DMS 273 (cell line): ENCODE measurements at regions not wholly inside any gene's neighbourhood (a gene's known extent, or its start where the extent isn't known, plus 50 kb on each side); places are given as distances from the start of the nearest gene placed in this dataset.

Source experiments
- DNase-seq: peaks from one replicate; lab custom pipeline; 2025; ENCODE audit not compliant: unreplicated experiment; lab: John Stamatoyannopoulos, UW

DNA sequence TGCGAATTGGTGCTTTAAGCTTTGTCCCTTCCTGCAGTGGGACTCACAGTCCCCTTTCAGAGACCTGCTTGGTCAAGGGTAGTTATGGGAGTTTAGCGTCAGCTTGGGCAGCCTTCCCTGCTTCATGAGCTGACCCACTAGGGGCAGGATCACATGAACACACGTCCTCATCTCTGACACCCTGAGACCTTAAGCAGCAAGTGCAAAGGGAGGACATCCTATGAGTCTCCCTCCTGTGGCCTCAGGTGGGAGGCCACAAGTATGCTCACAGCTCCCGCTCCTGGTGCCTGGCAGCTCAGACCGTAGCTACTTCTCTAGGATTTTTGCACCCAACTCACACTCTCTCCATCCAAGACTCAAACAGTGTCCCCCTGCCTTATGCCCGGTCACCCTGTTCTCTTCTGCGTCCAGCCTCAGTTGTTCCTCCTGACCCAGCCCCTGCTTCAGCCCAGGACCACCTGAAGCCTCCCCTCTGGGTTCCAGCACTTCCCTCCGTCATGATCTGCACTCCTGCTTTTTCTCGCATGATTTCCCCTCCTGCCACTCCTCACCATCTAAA, 136.6 kb upstream of the FAM20C start:
- no peak for DNase-seq

DNA sequence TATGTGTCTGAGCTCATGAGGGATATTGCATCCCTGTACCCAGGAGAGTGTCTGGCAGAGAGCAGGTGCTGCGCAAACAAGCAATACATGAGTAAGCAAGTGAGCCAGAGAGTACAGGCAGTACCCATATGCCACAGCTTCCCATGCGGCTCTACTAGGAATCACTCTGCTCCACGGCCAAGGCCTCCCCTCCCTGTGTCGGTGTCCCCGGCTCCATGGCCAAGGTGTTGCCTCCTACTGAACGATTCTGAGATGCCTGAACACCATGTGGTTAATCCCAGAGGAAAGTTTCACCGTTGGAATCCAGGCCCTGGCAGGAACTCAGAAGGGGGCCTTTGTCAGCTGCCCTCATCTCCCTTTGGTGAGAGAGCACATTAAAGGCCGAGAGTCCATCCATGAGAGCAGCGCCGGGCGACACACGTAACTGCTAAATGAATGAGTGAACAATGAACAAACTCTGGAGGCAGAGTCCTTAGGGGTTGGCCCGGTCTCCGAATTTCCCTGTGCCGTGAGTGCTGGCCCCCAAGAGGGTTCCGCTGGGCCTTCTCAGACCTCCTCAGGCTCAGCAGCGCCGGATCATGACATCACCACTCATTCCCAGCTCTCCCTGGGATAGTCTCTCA, 136.0 kb upstream of the FAM20C start:
- no peak for DNase-seq

GRCh38 chr7:57071-57470, 135.3 kb upstream of the FAM20C start:
- DNase-seq = no peak

GRCh38 chr7:57482-58255, 134.7 kb upstream of the FAM20C start:
- no peak for DNase-seq

- DNase-seq = no peak
Measured at GRCh38 chr7:58316-58715, 134.1 kb upstream of the FAM20C start.

DNA sequence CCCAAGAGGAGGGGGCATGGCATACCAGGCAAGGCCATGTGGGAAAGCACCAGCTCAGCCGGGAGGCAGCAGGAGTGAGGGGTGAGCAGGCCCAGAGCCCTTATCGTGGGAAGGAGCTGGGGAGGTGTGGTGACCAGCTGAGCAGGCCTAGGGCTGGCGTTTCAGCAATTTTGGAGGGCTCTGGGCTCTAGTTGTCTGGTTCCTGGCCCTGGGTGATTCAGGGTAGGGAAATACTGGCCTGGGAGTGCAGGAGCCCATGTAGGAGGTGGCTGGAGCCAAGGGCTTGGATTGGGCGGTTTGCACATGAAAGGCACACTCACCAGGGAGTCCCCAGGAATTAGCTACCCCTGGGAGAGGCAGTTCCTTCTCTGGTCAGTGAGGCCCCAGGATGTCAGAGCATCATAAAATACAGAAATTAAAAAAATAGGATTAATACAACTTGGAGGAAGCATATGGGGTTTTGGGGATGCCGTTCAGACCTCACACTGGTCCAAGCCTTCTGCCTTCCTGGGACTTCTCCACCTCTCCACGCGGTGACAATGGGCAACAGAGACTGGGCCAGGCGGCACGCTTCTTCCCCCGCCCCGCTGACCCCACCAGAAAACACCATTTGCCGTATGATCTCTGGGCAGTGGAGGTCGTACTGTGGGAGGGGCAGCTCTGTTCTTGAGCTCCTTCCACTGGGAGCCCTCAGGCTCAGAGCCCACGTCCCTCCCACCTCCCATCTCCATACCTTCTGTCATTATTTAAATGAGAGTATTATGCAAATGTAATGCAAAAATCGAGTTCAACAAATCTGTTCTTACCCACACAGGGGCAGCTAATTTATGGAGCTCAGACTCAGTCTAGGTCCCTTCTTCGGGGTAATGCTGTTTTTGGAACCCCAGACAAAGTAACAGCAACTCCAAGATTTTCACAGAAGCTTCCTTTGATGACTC, 133.0 kb upstream of the FAM20C start:
- peak; percentile 49 for DNase-seq

DNA sequence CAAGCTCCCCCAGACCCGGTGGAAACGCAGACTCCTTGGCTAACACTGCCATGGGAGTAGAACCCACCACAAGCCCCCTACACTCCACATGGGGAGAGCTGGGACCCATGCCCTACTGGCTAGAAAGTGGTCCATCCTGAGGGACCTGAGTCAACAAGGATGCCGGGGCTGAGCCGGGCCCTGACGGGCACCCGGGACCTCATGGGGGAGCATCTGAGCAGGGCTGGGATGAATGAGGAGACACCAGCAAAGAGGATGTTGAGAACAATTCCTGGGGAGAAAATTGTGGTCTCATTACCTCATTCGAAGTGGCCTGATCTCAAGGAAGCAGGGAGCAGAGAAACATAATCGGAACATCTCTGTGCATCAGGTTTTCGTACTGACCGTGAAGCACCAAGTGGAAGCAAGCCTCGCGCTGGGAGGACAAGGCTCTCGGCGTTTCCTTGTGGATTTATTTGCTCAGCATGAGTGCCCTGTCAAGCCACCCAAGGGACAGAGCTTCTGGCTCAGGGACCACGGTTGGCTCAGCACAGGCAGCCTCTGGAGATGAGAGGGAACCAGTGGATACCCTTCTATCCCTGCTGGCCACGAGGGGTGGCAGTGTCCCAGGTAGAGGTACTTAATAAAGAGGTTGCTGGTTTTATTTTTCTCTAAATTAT, 132.2 kb upstream of the FAM20C start:
- DNase-seq = no peak

DNA sequence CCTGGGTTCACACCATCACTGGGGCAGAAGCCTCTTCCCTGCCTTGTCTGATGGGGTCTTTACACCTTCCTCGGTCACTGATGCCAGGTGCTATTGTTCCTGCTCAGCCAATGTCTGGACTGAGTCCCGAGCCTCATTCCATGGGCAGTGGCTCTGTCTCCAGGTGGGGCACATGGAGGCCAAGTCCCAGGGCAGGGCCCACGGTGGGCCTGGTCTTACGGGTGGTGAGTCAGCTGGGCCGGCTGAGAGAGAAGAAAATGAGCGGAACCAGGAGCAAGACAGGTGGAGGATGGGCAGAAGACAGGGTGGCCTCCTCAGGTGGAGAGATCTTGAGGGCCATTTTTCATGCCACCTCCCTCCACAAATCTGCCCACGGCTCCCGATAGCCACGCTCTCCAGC, 131.7 kb upstream of the FAM20C start:
- DNase-seq = no peak

GRCh38 chr7:61111-61510, 131.3 kb upstream of the FAM20C start:
- DNase-seq = no peak

GRCh38 chr7:61576-62360, 130.6 kb upstream of the FAM20C start:
- no peak for DNase-seq

DNA sequence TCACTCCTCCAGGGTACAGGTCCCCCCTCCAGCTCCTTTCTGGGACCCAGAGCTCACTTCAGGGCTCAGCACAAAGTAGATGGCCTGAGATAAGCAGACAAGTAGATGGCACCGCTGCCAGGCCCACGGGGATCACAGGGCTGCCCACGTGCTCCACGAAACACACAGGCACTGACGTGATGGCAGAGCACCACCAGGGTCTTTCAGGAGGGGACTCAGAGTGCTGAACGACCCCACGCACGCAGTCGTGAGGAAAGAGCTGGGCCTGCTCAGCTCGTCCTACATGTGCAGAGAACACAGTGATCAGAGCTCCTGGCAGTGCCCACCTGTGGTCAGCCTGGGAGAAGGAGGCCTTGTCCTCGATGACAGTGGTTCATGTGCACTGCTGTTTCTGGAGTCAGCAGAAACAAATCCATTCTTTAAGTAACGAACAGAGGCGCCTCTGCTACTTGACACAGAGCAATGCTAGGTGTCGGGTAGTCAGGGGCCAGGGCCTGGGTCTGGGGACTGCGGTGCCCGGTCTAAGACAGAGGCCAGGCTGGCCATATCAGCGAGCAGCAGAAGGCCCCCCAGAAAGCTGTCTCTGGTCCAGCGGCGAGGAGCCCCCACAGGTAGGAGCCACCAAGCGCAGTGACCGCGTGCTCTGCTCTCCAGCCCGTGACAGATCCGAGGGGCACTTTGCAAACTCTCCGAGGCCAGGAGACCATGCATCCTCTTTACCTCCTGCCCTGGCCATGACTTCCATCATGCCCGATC, 129.8 kb upstream of the FAM20C start:
- no peak for DNase-seq

- no peak for DNase-seq
Measured at GRCh38 chr7:63117-63480, 129.3 kb upstream of the FAM20C start.

DNA sequence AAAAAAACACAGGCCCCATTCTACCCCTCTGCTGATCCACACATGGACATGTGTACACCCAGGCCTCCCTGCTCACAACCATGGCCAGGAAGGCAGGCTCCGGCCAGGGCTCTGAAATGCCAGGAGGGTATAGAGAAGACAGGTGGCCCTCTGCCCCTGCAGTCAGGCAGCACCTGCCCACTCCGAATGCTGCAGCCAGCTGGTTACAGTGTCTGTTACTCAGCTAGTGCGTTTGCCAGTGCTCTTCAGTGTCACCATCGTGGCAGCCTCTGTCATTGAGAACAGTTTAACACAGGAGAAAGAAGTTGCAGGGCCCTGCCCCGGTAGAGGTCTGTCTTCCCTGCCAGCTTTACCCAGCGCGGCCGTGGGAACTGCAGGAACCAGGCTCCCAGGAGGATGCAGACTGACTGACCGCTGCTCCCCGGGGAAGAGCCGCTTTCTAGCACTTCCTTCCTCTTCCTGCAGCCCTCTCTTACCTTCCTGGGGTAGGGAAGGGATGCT, 128.8 kb upstream of the FAM20C start:
- DNase-seq = no peak

DNA sequence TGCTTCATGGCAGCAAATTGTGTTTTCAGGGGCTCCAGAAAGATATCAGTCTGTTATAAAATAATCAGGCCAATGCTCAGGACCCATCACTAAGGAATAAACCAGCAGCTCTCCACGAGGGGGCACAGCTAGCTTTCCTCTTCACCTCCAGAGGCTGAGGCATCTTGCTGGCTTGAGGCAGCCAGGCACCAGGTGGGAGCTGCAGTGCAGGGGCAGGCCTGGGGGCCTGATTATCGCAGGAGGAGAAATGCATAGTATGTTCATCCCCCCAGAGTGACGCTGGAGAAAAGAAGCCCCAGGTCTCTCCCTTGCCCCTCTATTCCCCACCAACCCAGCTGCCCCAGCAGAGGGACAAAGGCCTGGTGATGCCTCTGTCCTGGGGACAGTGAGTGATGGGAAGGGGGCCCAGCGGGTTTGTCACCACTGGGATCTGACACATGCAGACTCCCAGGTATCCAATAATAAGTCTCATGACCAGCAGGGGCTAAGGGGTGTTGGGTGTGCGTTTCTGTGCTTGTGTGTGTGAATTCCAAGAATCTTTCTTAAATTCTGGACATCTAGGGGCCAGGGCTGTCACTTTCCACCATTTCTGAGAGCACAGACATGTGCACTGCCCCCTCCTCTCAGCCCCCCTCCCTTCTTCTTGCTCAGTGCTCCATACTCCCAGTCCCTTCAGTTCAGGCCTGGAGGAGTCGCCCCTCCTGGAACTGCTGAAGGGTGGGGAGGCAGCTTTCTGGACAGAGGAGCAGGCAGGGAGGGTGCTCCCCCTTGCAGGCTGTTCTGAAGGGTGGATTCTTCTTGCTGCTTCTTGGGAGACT, 128.1 kb upstream of the FAM20C start:
- DNase-seq = peak; percentile 93

GRCh38 chr7:64916-65341, 127.4 kb upstream of the FAM20C start:
- DNase-seq = no peak

DNA sequence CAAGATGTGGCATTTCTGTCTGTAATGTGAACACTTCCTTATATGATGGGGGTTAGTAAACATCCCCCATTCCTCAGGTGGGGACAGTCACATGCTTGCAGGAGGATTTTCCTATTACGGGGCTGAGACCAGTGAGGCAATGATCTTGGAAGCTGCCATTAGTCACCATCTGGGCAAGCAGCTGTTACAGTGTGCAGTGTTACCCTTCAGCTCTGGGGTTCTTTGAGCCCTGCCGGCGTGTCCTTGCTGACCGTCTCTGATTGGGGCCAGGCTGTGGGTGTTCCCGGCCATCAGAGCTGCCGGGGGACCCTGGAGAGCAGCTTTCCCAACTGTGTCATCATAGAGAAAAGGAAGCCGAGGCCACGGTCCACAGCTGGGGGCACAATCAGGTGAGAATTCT, 126.8 kb upstream of the FAM20C start:
- DNase-seq = peak; percentile 86

DNA sequence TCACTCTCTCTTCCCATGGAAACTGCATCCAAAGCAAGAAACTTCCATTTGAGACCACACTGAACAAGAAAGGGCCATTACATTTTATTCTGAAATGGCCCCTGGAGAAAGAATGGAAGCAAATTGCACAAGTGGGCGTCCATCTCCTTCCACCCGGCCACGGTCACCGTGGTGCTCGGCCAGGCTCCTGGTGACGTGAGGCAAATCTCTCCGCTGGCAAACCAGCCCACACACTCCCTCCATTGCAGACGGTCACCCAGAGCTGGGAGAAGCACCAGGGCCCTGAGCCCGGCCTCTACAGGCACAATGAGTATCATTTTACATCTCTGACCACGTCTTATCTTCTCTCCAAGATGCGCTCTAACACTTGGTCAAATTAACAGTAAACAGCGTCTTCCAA, 126.1 kb upstream of the FAM20C start:
- DNase-seq = no peak

GRCh38 chr7:66741-67140, 125.6 kb upstream of the FAM20C start:
- no peak for DNase-seq
